Urothelium cell line (cell line): ENCODE measurements at regions not wholly inside any gene's neighbourhood (a gene's known extent, or its start where the extent isn't known, plus 50 kb on each side); places are given as distances from the start of the nearest gene placed in this dataset.
A peak's percentile ranks its signal among the peaks of the same experiment; 100 is the strongest.

Source experiments
- DNase-seq: peaks from one replicate; pipeline ENCODE4 v3.0.0; 2011; ENCODE audit warnings: low spot score, mixed read lengths
- FAIRE-seq: peaks from 2 replicates; lab custom pipeline; 2011; peaks lifted over from hg19 to GRCh38; lab: Jason Lieb, UNC

GRCh38 chr13:76538004-76538403 lies 348.2 kb downstream of the KCTD12 start:
- FAIRE-seq (no peak), DNase-seq (no peak)

DNA sequence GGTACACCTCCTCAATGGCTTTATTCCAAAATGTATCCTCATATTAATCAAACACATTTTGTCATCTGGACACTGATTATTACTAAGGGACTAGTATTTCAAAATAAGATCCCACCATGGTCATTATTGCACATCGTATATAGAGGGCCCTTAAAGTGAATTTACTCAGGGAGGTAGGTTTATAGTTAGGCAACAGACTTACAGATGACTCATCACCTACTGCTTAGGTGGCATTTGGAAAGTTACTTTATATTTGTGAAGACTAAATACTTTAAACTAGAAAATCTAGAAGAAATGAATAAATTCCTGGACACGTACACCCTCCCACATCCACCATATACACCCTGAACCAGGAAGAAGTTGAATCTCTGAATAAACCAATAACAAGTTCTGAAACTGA lies 353.0 kb downstream of the KCTD12 start:
- FAIRE-seq (no peak), DNase-seq (no peak)

- no peak for FAIRE-seq
Measured at GRCh38 chr13:76527041-76527440, 359.2 kb downstream of the KCTD12 start.

GRCh38 chr13:76523740-76524340 lies 362.4 kb downstream of the KCTD12 start:
- FAIRE-seq, result no peak
- DNase-seq, result no peak

More at GRCh38 chr13:76527041-76527440, 359.2 kb downstream of the KCTD12 start:
- DNase-seq, result no peak

DNA sequence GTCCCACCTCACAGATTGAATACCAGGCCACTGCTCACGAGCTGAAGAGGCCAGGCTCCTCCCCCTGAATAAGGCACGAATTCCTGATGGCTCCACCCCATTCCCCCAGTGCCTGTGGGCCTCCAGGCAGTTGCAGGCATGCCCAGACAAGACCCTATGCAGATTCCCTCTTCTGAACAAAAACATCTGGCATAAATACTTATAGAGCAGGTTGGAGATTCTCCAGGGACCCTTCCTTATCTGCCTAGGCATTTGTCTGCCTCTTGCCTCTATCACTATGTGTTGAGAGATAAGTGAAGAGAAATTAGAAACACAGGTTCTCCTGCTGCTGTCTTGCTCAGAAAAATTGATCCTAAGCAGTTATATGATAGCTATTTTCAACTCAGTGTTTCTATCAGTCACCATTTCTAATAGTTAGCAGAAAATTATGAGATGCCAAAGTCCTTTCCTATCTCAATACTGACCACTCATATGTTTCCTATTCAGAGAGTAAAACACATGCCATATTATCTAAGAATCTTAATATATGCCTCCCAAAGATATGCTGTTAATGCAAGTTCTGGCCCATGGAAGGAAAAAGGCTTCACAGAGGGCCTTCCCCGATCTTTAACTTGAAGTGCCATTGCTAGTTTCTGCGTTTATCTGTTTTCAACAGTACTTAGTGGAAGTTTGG lies 364.0 kb downstream of the KCTD12 start:
- DNase-seq (no peak), FAIRE-seq (no peak)

DNA sequence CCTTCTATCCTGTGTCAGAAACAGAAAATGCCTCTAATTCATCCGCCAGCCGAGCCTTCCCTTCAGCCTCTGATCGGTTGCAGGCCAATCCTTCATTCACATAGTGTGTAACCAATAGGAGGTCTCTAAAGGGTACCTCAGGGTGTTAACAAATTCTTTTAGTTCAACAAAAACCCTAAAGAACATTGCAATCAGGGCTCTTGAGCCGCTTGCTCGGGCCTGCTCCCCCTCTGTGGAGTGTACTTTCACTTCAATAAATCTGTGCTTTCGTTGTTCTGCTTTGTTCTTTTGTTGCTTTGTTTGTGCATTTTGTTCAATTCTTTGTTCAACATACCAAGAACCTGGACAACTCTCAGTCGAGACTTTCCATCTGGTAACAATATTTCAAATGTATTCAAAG lies 366.5 kb downstream of the KCTD12 start:
- FAIRE-seq, result no peak
- no peak for DNase-seq

DNA sequence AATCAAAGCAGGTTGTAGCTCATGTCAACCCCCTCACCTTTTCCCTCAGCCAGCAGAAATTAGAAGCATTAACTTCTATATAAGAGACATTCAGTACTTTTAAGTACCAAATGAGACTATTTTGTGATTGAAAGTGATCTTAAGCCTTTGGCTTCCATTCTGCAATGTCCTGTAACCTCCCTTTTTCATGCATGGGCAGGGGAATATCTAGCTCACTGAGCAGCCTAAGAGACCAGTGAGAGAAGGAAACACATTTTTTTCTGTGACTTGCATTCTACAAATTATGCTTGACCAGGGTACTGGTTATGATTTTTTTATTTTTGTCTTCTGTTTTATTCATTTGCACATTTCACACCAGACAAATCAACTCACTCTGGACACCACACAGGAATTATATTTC lies 369.6 kb downstream of the KCTD12 start:
- no peak for FAIRE-seq
- no peak for DNase-seq

DNA sequence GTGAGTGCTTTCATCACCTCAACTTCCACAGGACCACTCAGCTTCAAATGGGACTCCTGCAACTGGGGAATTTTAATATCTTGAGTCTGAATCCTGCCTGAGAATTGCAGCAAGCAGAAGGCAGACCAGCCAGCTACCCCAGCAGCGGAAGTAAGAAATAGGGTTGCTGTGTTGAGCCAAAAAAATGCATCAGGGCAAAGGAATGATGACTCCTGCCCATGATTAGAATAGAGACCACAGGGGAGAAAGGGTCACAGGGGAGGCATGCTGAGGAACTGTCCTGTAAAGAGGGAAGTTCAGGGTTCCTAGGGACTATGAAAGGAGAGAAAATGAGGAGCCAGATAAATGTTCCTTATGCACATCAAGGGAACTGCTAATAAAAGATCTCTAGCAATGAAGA lies 370.2 kb downstream of the KCTD12 start:
- FAIRE-seq (no peak), DNase-seq (peak; percentile 43)

DNA sequence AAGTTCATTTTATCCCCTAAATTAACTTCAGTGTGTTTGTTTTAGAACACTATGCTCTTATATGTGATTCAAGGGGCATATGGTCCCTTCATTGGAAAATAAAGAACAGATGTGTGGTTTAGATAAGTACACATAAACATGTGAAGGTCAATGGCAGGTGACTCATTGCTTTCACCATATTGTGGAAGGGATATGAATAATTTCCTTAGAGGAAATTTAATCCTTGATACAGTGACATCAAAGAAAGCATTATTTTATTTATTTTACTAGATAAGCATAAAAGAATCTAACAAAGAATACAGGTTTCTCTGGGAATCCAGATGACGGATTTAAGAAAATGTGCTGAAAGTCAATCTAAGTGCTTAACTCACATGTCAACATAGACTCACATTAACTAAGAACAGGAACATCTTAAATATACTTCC lies 373.5 kb downstream of the KCTD12 start:
- FAIRE-seq (no peak), DNase-seq (peak; percentile 18)

DNA sequence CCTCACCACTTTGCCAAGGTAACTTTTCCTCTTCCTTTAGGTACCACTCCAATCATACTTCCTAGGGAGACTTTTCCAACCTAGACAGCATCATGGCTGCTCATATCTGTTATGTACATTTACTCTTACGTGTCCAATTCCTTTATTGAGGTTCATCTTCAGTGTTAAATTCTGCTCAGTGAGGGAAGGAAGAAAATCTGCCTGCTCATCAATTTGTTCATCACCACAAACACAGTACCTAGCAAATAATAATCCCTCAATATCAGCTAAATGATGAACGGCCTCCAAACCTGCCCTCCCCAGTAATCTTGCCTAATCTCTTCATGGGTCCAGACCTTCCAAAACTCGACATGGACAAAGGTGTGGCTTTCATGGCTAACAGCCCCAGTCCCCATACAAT lies 380.8 kb downstream of the KCTD12 start:
- FAIRE-seq, result no peak
- DNase-seq, result no peak

DNA sequence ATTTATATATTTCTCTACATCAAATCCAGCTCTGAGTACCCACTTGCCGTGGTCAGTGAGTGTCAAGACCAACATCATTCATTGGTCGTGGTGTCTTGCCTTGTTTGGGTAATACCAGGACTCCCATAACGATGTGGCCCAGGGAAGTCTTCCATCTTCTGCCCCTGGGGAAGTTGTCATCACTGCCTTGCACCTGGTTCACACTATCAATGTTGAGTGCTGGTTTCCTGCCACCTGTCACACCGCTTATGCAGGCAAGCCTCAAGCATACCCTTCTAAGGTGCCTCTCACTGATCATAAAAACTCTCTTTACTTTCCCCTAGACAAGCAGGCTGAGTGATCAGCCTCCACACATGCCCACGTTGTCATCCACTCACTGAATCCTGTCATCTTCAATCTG lies 382.4 kb downstream of the KCTD12 start:
- FAIRE-seq (no peak), DNase-seq (no peak)

GRCh38 chr13:76503291-76503690 lies 382.9 kb downstream of the KCTD12 start:
- no peak for DNase-seq
- FAIRE-seq, result no peak

DNA sequence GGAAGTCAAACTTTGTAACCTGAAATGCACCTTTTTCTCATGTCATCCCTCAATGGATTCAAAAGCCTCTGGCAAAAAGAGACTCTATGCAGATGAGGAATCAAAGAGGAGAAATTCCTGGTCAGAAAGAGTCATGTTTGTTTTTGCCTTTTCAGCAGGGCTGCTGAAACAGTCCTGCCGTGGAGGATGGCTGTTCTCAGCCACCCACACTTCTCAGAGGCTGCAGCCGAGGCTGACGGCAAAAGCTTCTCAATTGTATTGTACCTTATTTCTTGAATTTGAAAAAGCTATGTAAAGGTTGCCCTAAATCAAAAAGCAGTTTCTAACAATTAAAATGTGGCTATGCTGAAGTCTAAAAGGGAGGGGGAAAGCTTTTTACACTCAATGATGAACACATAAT lies 385.3 kb downstream of the KCTD12 start:
- no peak for FAIRE-seq
- DNase-seq, result no peak

GRCh38 chr13:76499891-76500290 lies 386.3 kb downstream of the KCTD12 start:
- no peak for FAIRE-seq

DNA sequence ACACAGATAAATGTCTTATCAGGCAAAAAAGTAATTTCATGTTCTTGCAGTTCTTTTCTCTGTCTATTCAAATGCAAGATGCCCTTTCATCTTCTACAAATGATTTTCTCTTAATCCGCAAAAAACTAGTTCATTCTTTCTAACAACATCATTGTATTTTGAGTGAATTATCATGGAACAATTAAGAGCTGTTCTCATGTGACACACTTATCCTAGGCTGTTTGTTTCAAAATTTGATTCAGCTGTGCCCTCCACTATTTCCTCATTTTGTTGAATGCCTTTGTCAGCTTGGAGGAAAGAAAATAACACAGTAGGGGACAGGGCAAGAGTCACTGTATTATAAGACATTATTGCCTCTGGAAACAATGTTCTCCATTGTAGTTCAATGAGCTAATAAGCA lies 396.9 kb downstream of the KCTD12 start:
- FAIRE-seq, result no peak
- DNase-seq, result no peak

More at GRCh38 chr13:76499891-76500290, 386.3 kb downstream of the KCTD12 start:
- DNase-seq, result no peak

DNA sequence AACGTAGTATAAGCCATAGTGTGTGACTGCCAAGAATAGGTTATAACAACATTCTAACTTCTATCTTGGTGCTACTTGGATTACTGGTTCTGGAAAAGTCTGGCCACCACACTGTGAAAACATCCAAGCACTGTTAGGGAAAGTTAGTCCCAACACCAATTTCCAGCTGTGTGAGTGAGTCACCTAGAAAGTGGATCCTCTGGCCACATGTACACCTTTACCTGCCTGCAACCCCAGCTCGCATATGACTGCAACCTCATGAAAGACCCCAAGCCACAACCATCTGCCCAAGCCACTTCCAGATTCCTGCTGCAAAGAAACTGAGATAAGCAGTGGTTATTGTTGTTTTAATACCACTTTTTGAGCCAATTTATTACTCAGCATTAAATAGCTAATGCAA lies 404.5 kb downstream of the KCTD12 start:
- DNase-seq (no peak), FAIRE-seq (no peak)

- no peak for FAIRE-seq
- DNase-seq, result no peak
Measured at GRCh38 chr13:76474966-76475365, 411.2 kb downstream of the KCTD12 start.

GRCh38 chr13:76474356-76474755 lies 411.8 kb downstream of the KCTD12 start:
- DNase-seq (no peak), FAIRE-seq (no peak)

- no peak for FAIRE-seq
- peak; percentile 47 for DNase-seq
Measured at GRCh38 chr13:76473552-76474134, 412.6 kb downstream of the KCTD12 start.

- no peak for FAIRE-seq
- DNase-seq, result no peak
Measured at GRCh38 chr13:76472916-76473315, 413.3 kb downstream of the KCTD12 start.

GRCh38 chr13:76471486-76471885 lies 414.7 kb downstream of the KCTD12 start:
- FAIRE-seq (no peak), DNase-seq (no peak)

DNA sequence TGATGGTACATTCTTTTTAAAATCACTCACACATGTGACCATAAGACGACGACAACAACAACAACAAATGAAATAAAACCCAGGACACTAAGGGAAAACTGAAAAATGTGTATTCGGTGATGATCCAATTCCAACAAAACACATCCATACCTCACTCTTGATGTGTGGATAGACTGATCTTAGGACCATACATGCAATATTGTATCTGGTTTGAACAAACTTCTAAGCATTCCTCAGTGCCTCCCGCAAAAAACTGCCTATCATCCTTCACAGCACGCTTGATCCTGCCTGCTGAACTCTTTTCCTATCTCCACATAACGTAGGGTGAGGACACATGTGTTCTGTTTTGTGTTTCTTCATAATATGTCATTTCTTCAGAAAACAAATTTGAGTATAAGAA lies 415.2 kb downstream of the KCTD12 start:
- FAIRE-seq (no peak), DNase-seq (no peak)
